ENCODE measurements at regions not wholly inside any gene's neighbourhood (a gene's known extent, or its start where the extent isn't known, plus 50 kb on each side); places are given as distances from the start of the nearest gene placed in this dataset.
"Not testable (repeated sequence)": the region's sequence is repeated elsewhere in the genome, so short reads cannot be mapped to it uniquely, and the experiment has no call there.

- not testable (repeated sequence) for TF ChIP-seq CTCF (IDR thresholded peaks at IDR 0.05 in 2 of 3, conservative IDR thresholded peaks at IDR 0.05 in 1 of 3; ENCODE audit: control insufficient read depth in 2 of 3, extremely low read depth in 1 of 3, insufficient read depth in 1 of 3, low read depth in 3 of 3, low read length in 3 of 3); NBN (IDR thresholded peaks at IDR 0.05); REST (IDR thresholded peaks at IDR 0.05; ENCODE audit: low read depth, low read length); STAT1 (conservative IDR thresholded peaks at IDR 0.05)
Measured at GRCh38 chr4:110876214-110876613, 253.3 kb upstream of the PITX2 start.
